ENCODE measurements at regions not wholly inside any gene's neighbourhood (a gene's known extent, or its start where the extent isn't known, plus 50 kb on each side); places are given as distances from the start of the nearest gene placed in this dataset.
"Not testable (repeated sequence)": the region's sequence is repeated elsewhere in the genome, so short reads cannot be mapped to it uniquely, and the experiment has no call there.

- Histone ChIP-seq H3K9me2 (replicated peaks; ENCODE audit: insufficient read depth, low read length) (no peaks in the 10 kb centered on the region), H3K4me1 (ENCODE audit: low read length) (no peaks in the 10 kb centered on the region), H3K27ac (ENCODE audit: low read length) (no peak overlapping the region), H2AFZ (ENCODE audit: low read length) (no peak overlapping the region), H3K79me2 (ENCODE audit: low read length) (no peaks in the 10 kb centered on the region), H3K36me3 (ENCODE audit: insufficient read depth, low read length) (no peaks in the 10 kb centered on the region), H3K27me3 (ENCODE audit: low read length) (no peaks in the 10 kb centered on the region), H3K9me3 (ENCODE audit: low read length) (no peaks in the 10 kb centered on the region), H3K4me3 (ENCODE audit: low read length) (no peak overlapping the region), H3K9ac (ENCODE audit: low read length) (no peak overlapping the region), H4K20me1 (ENCODE audit: insufficient read depth, low read depth, low read length) (no peaks in the 10 kb centered on the region), H3K4me2 (ENCODE audit: low read depth, low read length, poor library complexity, severe bottlenecking) (no peak overlapping the region)
- DNase-seq = no peak
Observed at GRCh38 chr3:65015711-65016110, 327.9 kb upstream of the ADAMTS9 start.

GRCh38 chr3:65013053-65013452, 325.3 kb upstream of the ADAMTS9 start:
- DNase-seq = no peak
- Histone ChIP-seq H3K36me3 (ENCODE audit: insufficient read depth, low read length) (no peaks in the 10 kb centered on the region), H3K4me1 (ENCODE audit: low read length) (no peaks in the 10 kb centered on the region), H2AFZ (ENCODE audit: low read length) (no peak overlapping the region), H3K27me3 (ENCODE audit: low read length) (no peaks in the 10 kb centered on the region), H3K79me2 (ENCODE audit: low read length) (no peaks in the 10 kb centered on the region), H3K4me2 (ENCODE audit: low read depth, low read length, poor library complexity, severe bottlenecking) (no peak overlapping the region), H3K27ac (ENCODE audit: low read length) (no peak overlapping the region), H4K20me1 (ENCODE audit: insufficient read depth, low read depth, low read length) (no peaks in the 10 kb centered on the region), H3K9ac (ENCODE audit: low read length) (no peak overlapping the region), H3K9me3 (ENCODE audit: low read length) (no peaks in the 10 kb centered on the region), H3K4me3 (ENCODE audit: low read length) (no peak overlapping the region), H3K9me2 (replicated peaks; ENCODE audit: insufficient read depth, low read length) (no peaks in the 10 kb centered on the region)

GRCh38 chr3:65006300-65006739, 318.5 kb upstream of the ADAMTS9 start:
- DNase-seq = no peak

GRCh38 chr3:65005486-65005885, 317.7 kb upstream of the ADAMTS9 start:
- H3K4me3 ChIP-seq (ENCODE audit: low read length) = no peak overlapping the region
- H3K9ac ChIP-seq (ENCODE audit: low read length) = no peak overlapping the region
- H3K79me2 ChIP-seq (ENCODE audit: low read length) = no peaks in the 10 kb centered on the region
- no peaks in the 10 kb centered on the region for H4K20me1 ChIP-seq (ENCODE audit: insufficient read depth, low read depth, low read length)
- no peak overlapping the region for H3K4me2 ChIP-seq (ENCODE audit: low read depth, low read length, poor library complexity, severe bottlenecking)
- no peaks in the 10 kb centered on the region for H3K9me2 ChIP-seq (replicated peaks; ENCODE audit: insufficient read depth, low read length)
- no peaks in the 10 kb centered on the region for H3K36me3 ChIP-seq (ENCODE audit: insufficient read depth, low read length)
- H3K27me3 ChIP-seq (ENCODE audit: low read length) = no peaks in the 10 kb centered on the region
- no peaks in the 10 kb centered on the region for H3K9me3 ChIP-seq (ENCODE audit: low read length)
- H2AFZ ChIP-seq (ENCODE audit: low read length) = no peak overlapping the region
- H3K27ac ChIP-seq (ENCODE audit: low read length) = no peak overlapping the region
- no peak for DNase-seq
- H3K4me1 ChIP-seq (ENCODE audit: low read length) = no peaks in the 10 kb centered on the region

More at GRCh38 chr3:65006300-65006739, 318.5 kb upstream of the ADAMTS9 start:
- Histone ChIP-seq H3K27me3 (ENCODE audit: low read length) (no peaks in the 10 kb centered on the region), H3K9me3 (ENCODE audit: low read length) (no peaks in the 10 kb centered on the region), H3K36me3 (ENCODE audit: insufficient read depth, low read length) (no peaks in the 10 kb centered on the region), H3K4me1 (ENCODE audit: low read length) (no peaks in the 10 kb centered on the region), H4K20me1 (ENCODE audit: insufficient read depth, low read depth, low read length) (no peaks in the 10 kb centered on the region), H2AFZ (ENCODE audit: low read length) (no peak overlapping the region), H3K79me2 (ENCODE audit: low read length) (no peaks in the 10 kb centered on the region), H3K4me3 (ENCODE audit: low read length) (no peak overlapping the region), H3K27ac (ENCODE audit: low read length) (no peak overlapping the region), H3K9me2 (replicated peaks; ENCODE audit: insufficient read depth, low read length) (no peaks in the 10 kb centered on the region), H3K4me2 (ENCODE audit: low read depth, low read length, poor library complexity, severe bottlenecking) (no peak overlapping the region), H3K9ac (ENCODE audit: low read length) (no peak overlapping the region)

- H3K79me2 ChIP-seq (ENCODE audit: low read length) = no peaks in the 10 kb centered on the region
- no peak for DNase-seq
- H3K9ac ChIP-seq (ENCODE audit: low read length) = no peak overlapping the region
- H3K36me3 ChIP-seq (ENCODE audit: insufficient read depth, low read length) = no peaks in the 10 kb centered on the region
- no peaks in the 10 kb centered on the region for H3K4me1 ChIP-seq (ENCODE audit: low read length)
- H3K9me3 ChIP-seq (ENCODE audit: low read length) = no peaks in the 10 kb centered on the region
- H2AFZ ChIP-seq (ENCODE audit: low read length) = no peak overlapping the region
- H3K27ac ChIP-seq (ENCODE audit: low read length) = no peak overlapping the region
- H3K4me2 ChIP-seq (ENCODE audit: low read depth, low read length, poor library complexity, severe bottlenecking) = no peak overlapping the region
- no peaks in the 10 kb centered on the region for H3K27me3 ChIP-seq (ENCODE audit: low read length)
- H3K9me2 ChIP-seq (replicated peaks; ENCODE audit: insufficient read depth, low read length) = no peaks in the 10 kb centered on the region
- H4K20me1 ChIP-seq (ENCODE audit: insufficient read depth, low read depth, low read length) = no peaks in the 10 kb centered on the region
- H3K4me3 ChIP-seq (ENCODE audit: low read length) = no peak overlapping the region
Observed at GRCh38 chr3:65004795-65005295, 317.0 kb upstream of the ADAMTS9 start.

GRCh38 chr3:65004306-65004705, 316.5 kb upstream of the ADAMTS9 start:
- Histone ChIP-seq H3K27me3 (ENCODE audit: low read length) (no peaks in the 10 kb centered on the region), H3K9ac (ENCODE audit: low read length) (no peak overlapping the region), H3K4me2 (ENCODE audit: low read depth, low read length, poor library complexity, severe bottlenecking) (no peak overlapping the region), H3K79me2 (ENCODE audit: low read length) (no peaks in the 10 kb centered on the region), H3K36me3 (ENCODE audit: insufficient read depth, low read length) (no peaks in the 10 kb centered on the region), H4K20me1 (ENCODE audit: insufficient read depth, low read depth, low read length) (no peaks in the 10 kb centered on the region), H3K27ac (ENCODE audit: low read length) (no peak overlapping the region), H2AFZ (ENCODE audit: low read length) (no peak overlapping the region), H3K4me1 (ENCODE audit: low read length) (no peaks in the 10 kb centered on the region), H3K4me3 (ENCODE audit: low read length) (no peak overlapping the region), H3K9me2 (replicated peaks; ENCODE audit: insufficient read depth, low read length) (no peaks in the 10 kb centered on the region), H3K9me3 (ENCODE audit: low read length) (no peaks in the 10 kb centered on the region)
- DNase-seq = no peak

- not testable (repeated sequence) for H3K27ac ChIP-seq (ENCODE audit: low read length); DNase-seq; H2AFZ ChIP-seq (ENCODE audit: low read length); H3K4me1 ChIP-seq (ENCODE audit: low read length); H3K9ac ChIP-seq (ENCODE audit: low read length); H3K9me3 ChIP-seq (ENCODE audit: low read length); H3K4me2 ChIP-seq (ENCODE audit: low read depth, low read length, poor library complexity, severe bottlenecking); H3K27me3 ChIP-seq (ENCODE audit: low read length); H3K9me2 ChIP-seq (replicated peaks; ENCODE audit: insufficient read depth, low read length); H3K79me2 ChIP-seq (ENCODE audit: low read length); H3K4me3 ChIP-seq (ENCODE audit: low read length); H3K36me3 ChIP-seq (ENCODE audit: insufficient read depth, low read length); H4K20me1 ChIP-seq (ENCODE audit: insufficient read depth, low read depth, low read length)
Observed at GRCh38 chr3:65001119-65001518, 313.3 kb upstream of the ADAMTS9 start.

GRCh38 chr3:64998317-64998716, 310.5 kb upstream of the ADAMTS9 start:
- no peak overlapping the region for H3K27ac ChIP-seq (ENCODE audit: low read length)
- H3K36me3 ChIP-seq (ENCODE audit: insufficient read depth, low read length) = no peaks in the 10 kb centered on the region
- H3K9ac ChIP-seq (ENCODE audit: low read length) = no peak overlapping the region
- H3K9me3 ChIP-seq (ENCODE audit: low read length) = no peaks in the 10 kb centered on the region
- DNase-seq = no peak
- no peak overlapping the region for H2AFZ ChIP-seq (ENCODE audit: low read length)
- H3K4me3 ChIP-seq (ENCODE audit: low read length) = no peak overlapping the region
- no peaks in the 10 kb centered on the region for H3K79me2 ChIP-seq (ENCODE audit: low read length)
- H3K4me2 ChIP-seq (ENCODE audit: low read depth, low read length, poor library complexity, severe bottlenecking) = no peak overlapping the region
- no peaks in the 10 kb centered on the region for H3K27me3 ChIP-seq (ENCODE audit: low read length)
- no peaks in the 10 kb centered on the region for H4K20me1 ChIP-seq (ENCODE audit: insufficient read depth, low read depth, low read length)
- no peaks in the 10 kb centered on the region for H3K9me2 ChIP-seq (replicated peaks; ENCODE audit: insufficient read depth, low read length)
- no peaks in the 10 kb centered on the region for H3K4me1 ChIP-seq (ENCODE audit: low read length)
